HG03520 (cell line): ENCODE measurements at regions not wholly inside any gene's neighbourhood (a gene's known extent, or its start where the extent isn't known, plus 50 kb on each side); places are given as distances from the start of the nearest gene placed in this dataset.

Experiments used
- ATAC-seq: cut with Tn5 transposase; IDR thresholded peaks from one replicate; pipeline ENCODE4 v1.9.1; 2021; ENCODE audit warnings: mild to moderate bottlenecking, moderate library complexity; ENCODE audit not compliant: unreplicated experiment

DNA sequence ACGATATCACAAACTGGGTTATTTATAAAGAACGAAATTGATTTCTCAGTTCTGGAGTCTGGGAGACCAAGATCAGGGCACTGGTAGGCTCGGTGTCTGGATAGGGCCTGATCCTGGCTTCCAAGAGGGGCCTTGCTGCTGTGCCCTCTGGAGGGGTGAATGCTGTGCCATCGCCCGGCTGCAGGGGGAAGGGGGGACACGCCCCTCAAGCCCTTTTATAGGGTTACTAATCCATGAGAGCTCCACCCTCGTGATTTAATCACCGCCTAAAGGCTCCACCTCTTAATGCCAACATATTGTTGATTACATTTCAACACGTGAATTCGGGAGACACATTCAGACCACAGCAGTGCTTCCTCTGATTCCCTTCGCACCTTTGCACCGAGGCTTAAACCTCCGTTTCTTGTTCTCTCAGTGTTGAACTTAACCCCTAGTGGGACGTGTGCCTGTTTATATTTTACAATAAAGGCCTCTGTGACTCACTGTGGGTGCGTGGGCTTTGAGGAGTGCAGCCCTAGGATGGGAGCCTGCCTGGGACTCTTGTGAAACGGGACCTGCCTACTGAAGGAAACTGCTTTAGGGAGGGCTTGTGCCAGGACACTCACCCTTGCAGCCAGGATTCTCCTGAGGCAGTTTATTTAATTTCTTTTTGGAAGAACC lies 52.4 kb upstream of the SPATA13 start:
- no peak for ATAC-seq

DNA sequence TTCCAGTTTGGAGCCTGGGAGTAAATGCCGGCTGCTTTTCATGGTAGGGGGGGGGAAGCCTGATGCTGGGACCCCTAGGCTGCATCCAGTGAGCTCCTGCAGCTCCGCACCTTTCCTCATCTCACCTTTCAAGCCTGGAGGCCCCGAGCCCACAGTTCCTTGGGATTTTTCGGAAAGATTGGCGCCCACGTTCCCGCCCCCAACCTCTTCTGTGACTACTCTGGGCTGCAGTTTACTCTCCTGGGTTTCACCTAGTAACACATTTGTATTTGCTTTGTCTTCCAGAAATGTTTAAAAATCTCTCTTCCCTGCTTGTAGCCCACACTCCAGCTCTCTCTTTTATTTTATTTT lies 51.9 kb upstream of the SPATA13 start:
- ATAC-seq = no peak

DNA sequence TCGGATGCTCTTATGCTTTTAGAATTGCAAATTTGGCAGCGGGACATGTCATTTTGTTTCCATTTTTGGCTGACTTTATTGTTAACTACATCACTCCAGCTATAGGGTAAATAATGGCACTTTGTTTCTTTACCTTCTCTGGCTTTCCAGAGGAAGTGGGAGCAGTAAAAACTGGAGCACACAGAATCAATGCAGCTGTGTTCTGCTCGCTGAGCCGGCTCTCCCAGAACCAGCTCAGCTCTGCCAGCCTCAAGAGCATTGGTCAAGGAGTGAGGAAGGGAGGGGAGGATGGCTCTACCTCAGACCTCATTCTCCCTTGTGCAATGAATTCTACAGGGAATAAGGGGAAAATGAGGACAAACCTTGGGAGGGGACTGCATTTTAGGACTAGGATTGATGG lies 50.5 kb upstream of the SPATA13 start:
- ATAC-seq = no peak
